ENCODE measurements at regions not wholly inside any gene's neighbourhood (a gene's known extent, or its start where the extent isn't known, plus 50 kb on each side); places are given as distances from the start of the nearest gene placed in this dataset.

DNA sequence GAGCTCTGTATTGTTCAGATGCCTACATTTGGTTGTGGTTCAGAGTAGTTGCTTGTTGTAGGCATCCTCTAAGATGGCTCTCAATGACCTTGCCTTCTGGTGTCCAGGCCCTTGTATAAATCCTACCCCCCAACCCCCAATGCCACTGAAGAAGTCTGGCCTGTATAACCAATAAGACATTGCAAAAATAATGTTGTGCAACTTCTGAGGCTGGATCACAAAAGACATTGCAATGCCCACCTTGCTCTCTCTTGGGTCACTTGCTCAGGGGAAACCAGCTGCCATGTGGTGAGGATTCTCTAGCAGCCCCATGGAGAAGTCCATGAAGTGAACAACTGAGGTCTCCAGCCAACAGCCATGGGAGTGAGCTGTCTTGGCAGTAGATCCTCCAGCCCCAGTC lies 234.0 kb upstream of the TBX3 start:
- intact Hi-C loops (cut with micrococcal nuclease) (no loop called here), dilution Hi-C loops (cut with MboI; ENCODE audit: extremely low pct_ligation_motif_present, low sequenced_read_pairs) (no loop called here)
- Histone ChIP-seq H3K9me3 (replicated peaks; ENCODE audit: control insufficient read depth, insufficient read depth, low read length) (peaks cover 7% of the 10 kb centered on the region), H2AFZ (ENCODE audit: low read depth, low read length) (no peak overlapping the region), H3K9ac (replicated peaks; ENCODE audit: extremely low read depth, insufficient read depth, low read length) (no peak overlapping the region), H4K20me1 (replicated peaks; ENCODE audit: control insufficient read depth, extremely low read depth, insufficient read depth, low read length) (no peaks in the 10 kb centered on the region), H3K4me3 (replicated peaks in 1 of 3; ENCODE audit: insufficient read depth in 1 of 3, low read depth in 1 of 3, low read length in 3 of 3) (no peak overlapping the region), H3K4me2 (ENCODE audit: insufficient read depth, low read length) (no peak overlapping the region), H3K27ac (ENCODE audit: insufficient read depth, low read depth, low read length) (no peak overlapping the region), H3K27me3 (ENCODE audit: control insufficient read depth in 2 of 2, insufficient read depth in 2 of 2, low read length in 2 of 2) (no peaks in the 10 kb centered on the region), H3K79me2 (ENCODE audit: control insufficient read depth, insufficient read depth, low read length) (no peaks in the 10 kb centered on the region), H3K36me3 (ENCODE audit: control insufficient read depth in 2 of 2, extremely low read depth in 1 of 2, insufficient read depth in 2 of 2, low read length in 2 of 2) (no peaks in the 10 kb centered on the region), H3K9me1 (replicated peaks; ENCODE audit: control insufficient read depth, extremely low read depth, insufficient read depth, low read length) (no peaks in the 10 kb centered on the region), H3K4me1 (ENCODE audit: control insufficient read depth, extremely low read depth, insufficient read depth, low read length) (no peaks in the 10 kb centered on the region)
- ChIA-PET POLR2A (no interaction called here), CTCF (no interaction called here)
- TF ChIP-seq GATA2 (IDR thresholded peaks at IDR 0.05; ENCODE audit: insufficient read depth, insufficient read length, low read depth, low read length) (no peak), JUN (IDR thresholded peaks at IDR 0.05; ENCODE audit: borderline replicate concordance, insufficient read depth, insufficient read length, low read depth) (no peak), EZH2 (IDR thresholded peaks at IDR 0.05; ENCODE audit: borderline replicate concordance, low read depth, low read length, severe bottlenecking) (no peak), POLR2A (IDR thresholded peaks at IDR 0.05; ENCODE audit: low read depth, low read length) (no peak), FOS (IDR thresholded peaks at IDR 0.05; ENCODE audit: borderline replicate concordance, insufficient read depth, low read length) (no peak)
- TF ChIP-seq, protein P1, sequence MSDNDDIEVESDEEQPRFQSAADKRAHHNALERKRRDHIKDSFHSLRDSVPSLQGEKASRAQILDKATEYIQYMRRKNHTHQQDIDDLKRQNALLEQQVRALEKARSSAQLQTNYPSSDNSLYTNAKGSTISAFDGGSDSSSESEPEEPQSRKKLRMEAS (IDR thresholded peaks at IDR 0.05; ENCODE audit: insufficient read depth, insufficient read length): no peak
- TF ChIP-seq, protein P2, sequence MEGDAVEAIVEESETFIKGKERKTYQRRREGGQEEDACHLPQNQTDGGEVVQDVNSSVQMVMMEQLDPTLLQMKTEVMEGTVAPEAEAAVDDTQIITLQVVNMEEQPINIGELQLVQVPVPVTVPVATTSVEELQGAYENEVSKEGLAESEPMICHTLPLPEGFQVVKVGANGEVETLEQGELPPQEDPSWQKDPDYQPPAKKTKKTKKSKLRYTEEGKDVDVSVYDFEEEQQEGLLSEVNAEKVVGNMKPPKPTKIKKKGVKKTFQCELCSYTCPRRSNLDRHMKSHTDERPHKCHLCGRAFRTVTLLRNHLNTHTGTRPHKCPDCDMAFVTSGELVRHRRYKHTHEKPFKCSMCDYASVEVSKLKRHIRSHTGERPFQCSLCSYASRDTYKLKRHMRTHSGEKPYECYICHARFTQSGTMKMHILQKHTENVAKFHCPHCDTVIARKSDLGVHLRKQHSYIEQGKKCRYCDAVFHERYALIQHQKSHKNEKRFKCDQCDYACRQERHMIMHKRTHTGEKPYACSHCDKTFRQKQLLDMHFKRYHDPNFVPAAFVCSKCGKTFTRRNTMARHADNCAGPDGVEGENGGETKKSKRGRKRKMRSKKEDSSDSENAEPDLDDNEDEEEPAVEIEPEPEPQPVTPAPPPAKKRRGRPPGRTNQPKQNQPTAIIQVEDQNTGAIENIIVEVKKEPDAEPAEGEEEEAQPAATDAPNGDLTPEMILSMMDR (IDR thresholded peaks at IDR 0.05; ENCODE audit: extremely low read depth in 1 of 2, insufficient read depth in 1 of 2, low read depth in 1 of 2, low read length in 2 of 2): no peak
- no TSS peak for BruUV-seq (replicated peaks)
- FAIRE-seq (no peak), DNase-seq (ENCODE audit: low read depth, low spot score) (no peak)

Measured in endothelial cell of umbilical vein (primary cell).